ENCODE measurements at regions not wholly inside any gene's neighbourhood (a gene's known extent, or its start where the extent isn't known, plus 50 kb on each side); places are given as distances from the start of the nearest gene placed in this dataset.

GRCh38 chr4:81375745-81376144 is 96.0 kb downstream of the RASGEF1B start:
- no peak for DNase-seq
- intact Hi-C loops (cut with DNase I) = no loop called here

- intact Hi-C loops (cut with DNase I) = no loop called here
These were observed 101.8 kb downstream of the RASGEF1B start for GRCh38 chr4:81369886-81370285.

GRCh38 chr4:81366779-81367178 is 104.9 kb downstream of the RASGEF1B start:
- intact Hi-C loops (cut with DNase I) = no loop called here
- DNase-seq = no peak

More at GRCh38 chr4:81369886-81370285, 101.8 kb downstream of the RASGEF1B start:
- DNase-seq = no peak

DNA sequence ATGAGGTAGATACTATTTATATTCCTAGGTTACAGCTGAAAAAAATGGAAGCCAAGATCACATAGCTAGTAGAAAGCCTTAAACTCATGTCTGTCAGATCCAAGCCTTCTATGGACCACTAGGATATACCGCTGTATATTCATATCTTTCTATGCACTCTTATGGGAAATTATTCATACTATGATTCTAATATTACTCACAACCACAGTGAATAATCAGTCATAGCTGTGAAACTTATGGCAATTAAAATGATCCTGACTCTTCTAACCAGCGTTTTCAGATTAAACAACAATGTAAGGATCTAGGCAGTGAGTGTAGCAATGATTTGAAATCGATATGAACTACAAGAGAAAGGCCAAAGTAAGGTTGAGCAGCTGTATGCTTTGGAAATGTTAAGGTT is 111.0 kb downstream of the RASGEF1B start:
- intact Hi-C loops (cut with DNase I) = no loop called here
- no peak for DNase-seq

GRCh38 chr4:81359207-81359606 is 112.5 kb downstream of the RASGEF1B start:
- intact Hi-C loops (cut with DNase I) = no loop called here
- no peak for DNase-seq

DNA sequence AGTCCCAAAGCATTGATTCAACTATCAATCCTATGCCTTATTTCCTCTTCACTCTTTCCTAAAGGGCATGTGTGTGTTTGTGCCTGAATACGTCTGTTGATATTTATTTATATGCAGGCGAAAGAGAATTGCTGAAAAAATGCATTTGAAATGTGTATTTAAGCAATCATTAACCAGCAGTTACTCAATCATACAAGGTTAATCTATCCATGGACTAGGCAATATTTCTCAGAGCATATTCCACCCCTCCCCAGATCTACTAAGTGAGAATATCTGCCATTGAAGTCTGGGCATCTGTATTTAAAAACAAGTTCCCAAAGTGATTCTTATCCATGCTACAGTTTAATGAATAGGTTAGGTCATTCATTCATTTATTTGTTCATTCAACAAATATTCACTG is 113.6 kb downstream of the RASGEF1B start:
- intact Hi-C loops (cut with DNase I) = no loop called here
- no peak for DNase-seq

- intact Hi-C loops (cut with DNase I) = no loop called here
- DNase-seq = no peak
These were observed 115.1 kb downstream of the RASGEF1B start for GRCh38 chr4:81356621-81357020.

GRCh38 chr4:81355136-81355535 is 116.6 kb downstream of the RASGEF1B start:
- intact Hi-C loops (cut with DNase I) = no loop called here
- no peak for DNase-seq

GRCh38 chr4:81353861-81354260 is 117.8 kb downstream of the RASGEF1B start:
- intact Hi-C loops (cut with DNase I) = loop anchor here (5.0 kb wide), 1 partner anchor 287 kb away; no protein-coding TSS in a partner anchor
- no peak for DNase-seq

DNA sequence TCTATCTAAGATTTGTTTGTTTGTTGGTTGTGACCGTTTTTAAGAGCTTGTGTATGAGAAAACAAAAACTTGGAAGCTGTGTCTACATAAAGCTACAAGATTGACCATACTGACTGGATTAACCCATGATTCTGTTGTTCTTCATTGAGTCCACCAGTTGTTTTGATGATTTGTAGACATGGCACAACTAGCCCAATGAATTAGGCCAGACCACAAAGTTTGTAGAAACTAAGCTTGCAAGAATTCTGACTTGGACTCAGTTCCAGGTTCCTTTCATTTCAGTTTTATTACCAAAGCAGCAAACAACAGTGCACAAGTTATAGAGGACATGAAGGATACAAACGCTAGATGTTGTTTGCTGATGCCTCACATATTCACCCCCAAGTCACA is 119.3 kb downstream of the RASGEF1B start:
- intact Hi-C loops (cut with DNase I) = loop anchor here (5.0 kb wide), 1 partner anchor 285 kb away; no protein-coding TSS in a partner anchor
- DNase-seq = no peak

DNA sequence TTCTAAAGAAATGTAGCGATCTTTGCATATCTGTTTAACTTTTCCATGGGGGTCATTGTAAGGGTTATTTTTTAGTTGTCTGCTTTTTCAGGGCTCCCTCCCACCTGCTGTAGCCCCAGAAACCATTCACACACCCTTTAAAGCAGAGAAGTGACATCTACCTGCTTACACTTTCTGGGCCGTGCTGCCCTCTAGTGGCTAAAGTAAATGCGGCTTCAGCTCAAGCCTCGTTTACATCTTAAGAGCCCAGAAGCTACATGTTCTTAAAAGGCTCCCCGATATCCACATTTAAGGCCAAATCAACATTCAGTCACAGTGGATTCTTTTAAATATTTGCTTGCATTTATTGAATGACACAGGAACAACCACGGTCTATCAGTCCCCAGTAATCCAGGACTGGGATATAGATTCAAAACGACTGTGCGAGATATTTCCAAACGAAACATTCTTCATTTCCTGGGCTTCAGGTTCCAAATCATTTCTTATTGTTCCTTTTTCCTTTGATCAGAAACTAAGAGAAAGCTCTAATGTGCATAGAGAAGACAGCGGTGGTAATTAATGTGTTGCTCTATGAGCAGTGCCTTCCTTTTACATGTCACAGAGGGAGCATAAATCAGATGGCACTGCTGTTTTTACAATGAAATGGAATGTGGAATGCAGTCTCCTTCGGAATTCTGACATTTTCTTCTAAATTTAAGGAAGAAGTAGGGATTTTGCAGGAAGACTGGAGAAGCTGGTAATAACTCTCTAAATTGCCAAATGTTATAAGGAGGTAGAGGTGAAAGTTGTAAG is 119.9 kb downstream of the RASGEF1B start:
- DNase-seq = peak; percentile 47 to 91 (median 82)
- intact Hi-C loops (cut with DNase I) = loop anchor here (5.0 kb wide), 1 partner anchor 285 kb away; no protein-coding TSS in a partner anchor

DNA sequence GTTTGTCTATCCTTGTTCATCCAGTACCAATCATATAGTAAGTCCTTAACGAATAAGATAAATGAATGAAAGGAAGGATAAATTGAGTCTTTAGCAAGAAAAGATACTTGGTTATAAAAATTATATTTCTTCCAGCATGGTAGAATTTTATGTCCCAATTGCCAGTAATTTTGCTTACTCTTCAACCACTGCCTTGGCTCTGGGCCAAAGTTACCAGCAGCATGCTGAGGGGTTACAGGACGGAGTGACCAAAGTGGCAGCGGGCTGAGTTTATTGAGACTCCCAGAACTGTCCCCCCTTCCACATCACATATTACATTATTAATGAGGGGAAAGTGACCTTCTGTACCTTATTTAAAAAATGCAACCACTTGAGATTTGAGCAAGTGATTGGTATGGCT is 121.7 kb downstream of the RASGEF1B start:
- intact Hi-C loops (cut with DNase I) = loop anchor here (5.0 kb wide), 1 partner anchor 283 kb away; no protein-coding TSS in a partner anchor
- peak in 1 of 42 donors; percentile 10 for DNase-seq

DNA sequence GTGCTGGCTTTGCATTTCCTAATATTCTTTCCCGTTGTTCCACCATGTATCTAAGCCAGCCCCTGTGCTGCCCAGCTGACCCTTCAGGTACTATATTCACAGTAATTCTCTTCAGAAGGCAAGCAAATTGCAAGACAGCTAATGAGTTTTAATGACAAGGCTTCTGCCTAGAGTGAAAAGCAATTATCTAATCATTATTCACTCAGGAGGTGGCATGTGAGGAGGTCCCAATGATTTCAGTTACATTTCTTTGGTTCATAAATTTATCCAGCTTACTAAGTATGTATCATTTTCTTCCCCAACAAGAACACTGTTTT is 123.0 kb downstream of the RASGEF1B start:
- intact Hi-C loops (cut with DNase I) = no loop called here
- no peak for DNase-seq

DNA sequence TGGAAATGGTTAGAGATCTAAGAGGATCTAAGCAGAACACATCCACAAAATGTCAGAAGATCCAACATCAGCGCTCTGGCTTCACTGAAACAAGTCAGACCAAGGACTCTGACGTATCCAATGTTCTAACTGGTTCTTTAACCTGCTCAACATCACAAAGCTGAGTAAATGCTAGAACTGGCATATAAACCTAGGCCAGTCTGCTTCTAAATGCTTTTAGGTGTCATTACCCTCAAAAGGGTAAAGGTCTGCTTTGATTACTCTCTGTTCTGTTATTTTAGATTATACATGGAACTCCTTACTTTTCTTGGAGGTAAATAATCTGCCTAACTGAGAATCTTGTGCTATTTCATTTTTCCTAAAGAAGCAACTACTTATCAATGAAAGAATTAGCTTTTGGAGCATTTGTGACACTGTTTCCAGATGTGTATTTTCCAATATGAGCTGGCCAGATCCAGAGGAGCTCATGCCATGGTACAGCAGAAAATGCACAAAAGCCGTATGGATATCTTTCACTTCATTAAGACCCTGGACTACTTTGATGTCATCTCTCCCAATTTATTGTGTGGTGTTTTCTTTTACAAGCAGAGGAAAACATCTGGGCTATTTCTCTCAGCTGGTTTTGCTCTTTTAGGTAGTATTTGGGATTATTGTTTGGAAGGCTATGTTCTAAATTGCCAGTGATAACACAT is 123.5 kb downstream of the RASGEF1B start:
- intact Hi-C loops (cut with DNase I) = no loop called here

GRCh38 chr4:81346719-81347118 is 125.0 kb downstream of the RASGEF1B start:
- intact Hi-C loops (cut with DNase I) = no loop called here

More for the DNA sequence above, 123.5 kb downstream of the RASGEF1B start:
- no peak for DNase-seq

DNA sequence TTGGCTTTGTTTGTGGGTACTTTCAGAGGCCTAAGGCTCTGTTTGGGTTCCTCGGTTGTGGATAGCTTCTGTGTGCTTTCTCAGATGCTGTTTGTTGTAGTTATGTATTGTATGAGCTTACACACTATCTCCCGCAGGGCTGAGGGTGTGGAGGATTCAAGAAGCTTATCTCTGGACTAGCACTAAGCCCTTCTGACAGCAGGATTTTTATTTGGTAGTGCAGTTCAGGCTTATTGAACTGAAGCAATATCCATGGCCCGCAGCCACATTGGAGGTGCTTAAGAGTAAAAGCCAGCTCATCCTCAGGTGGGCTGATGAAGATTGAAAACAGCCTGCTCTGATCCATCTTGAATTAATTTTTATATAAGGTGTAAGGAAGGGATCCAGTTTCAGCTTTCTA is 128.2 kb downstream of the RASGEF1B start:
- DNase-seq = no peak
- intact Hi-C loops (cut with DNase I) = no loop called here

More at GRCh38 chr4:81346719-81347118, 125.0 kb downstream of the RASGEF1B start:
- no peak for DNase-seq

GRCh38 chr4:81343046-81343445 is 128.0 kb upstream of the PRKG2 start:
- intact Hi-C loops (cut with DNase I) = no loop called here

GRCh38 chr4:81337211-81337610 is 122.2 kb upstream of the PRKG2 start:
- DNase-seq = no peak
- intact Hi-C loops (cut with DNase I) = no loop called here

More at GRCh38 chr4:81343046-81343445, 128.0 kb upstream of the PRKG2 start:
- DNase-seq = no peak

DNA sequence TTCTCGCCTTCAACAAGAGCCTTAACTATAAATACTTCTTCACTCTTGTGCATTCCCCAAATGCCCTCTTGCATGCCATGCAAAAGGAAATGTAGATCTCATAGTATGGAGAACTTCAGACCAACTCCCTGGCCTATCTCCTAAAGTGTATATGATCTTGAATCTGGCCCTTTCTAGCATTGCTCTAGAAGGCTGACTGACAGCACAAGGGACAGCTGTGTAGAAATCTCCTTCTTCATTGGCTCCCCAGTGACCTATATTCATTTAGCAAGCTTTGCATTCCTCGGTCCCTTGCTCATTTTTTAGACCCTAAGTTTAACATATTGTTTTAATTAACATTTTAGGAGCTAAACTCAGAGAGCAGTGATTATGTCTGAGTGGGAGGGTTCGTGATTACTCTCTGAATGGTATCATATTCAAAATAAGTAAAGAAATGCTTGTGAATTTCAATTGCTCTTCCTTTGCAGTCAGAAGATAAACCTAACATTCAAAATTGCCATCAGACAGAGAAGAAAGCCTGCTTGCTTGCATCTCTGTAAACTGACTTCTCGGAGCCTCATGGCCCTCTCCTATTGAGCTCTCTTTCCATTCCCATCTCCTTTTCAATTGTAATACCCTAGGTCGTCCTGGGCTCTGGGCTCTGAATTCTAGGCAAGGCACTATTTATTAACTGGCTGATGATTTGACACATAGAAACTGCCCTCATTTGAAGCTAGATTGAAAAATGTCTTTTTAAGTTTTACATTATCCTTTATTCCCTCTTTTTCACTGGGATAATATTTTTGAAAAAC is 120.3 kb upstream of the PRKG2 start:
- intact Hi-C loops (cut with DNase I) = no loop called here

DNA sequence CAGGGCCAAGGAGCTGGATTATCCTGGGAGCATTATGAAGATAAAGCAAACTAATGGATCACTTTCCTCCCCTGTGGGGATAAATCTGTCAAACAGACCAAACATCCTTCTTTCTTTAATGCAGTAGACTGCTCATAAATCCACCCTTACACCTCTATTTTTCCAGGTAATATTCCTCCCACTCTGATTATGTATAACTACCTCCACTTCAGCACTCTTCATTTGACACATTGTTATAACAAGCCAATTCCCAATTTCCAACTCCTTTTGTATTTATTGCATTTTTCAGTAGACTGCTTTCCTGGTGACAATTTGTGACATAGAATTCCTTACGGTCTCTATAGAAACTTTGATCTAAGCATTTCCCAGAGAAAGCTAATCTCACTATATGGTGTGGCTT is 115.0 kb upstream of the PRKG2 start:
- DNase-seq = no peak
- intact Hi-C loops (cut with DNase I) = no loop called here

More for the DNA sequence above, 120.3 kb upstream of the PRKG2 start:
- no peak for DNase-seq
